H9 (cell line): ENCODE measurements at regions not wholly inside any gene's neighbourhood (a gene's known extent, or its start where the extent isn't known, plus 50 kb on each side); places are given as distances from the start of the nearest gene placed in this dataset.

ENCODE experiments used
- DNase-seq: peaks from one replicate; pipeline ENCODE4 v3.0.0-alpha.2; 2017
- H2AFZ ChIP-seq: one replicate; pipeline ENCODE4 v1.6.1; 2013; ENCODE audit warnings: mild to moderate bottlenecking, low read length, control low read depth, moderate library complexity
- H2AK5ac ChIP-seq: 2 replicates; pipeline ENCODE4 v1.6.1; 2013; ENCODE audit warnings: low read length, control low read depth, mixed read lengths; ENCODE audit not compliant: insufficient read length
- H2BK120ac ChIP-seq: one replicate; pipeline ENCODE4 v1.6.1; 2013; ENCODE audit warnings: low read depth, mild to moderate bottlenecking, low read length, control low read depth, inconsistent platforms; ENCODE audit not compliant: poor library complexity, severe bottlenecking
- H2BK12ac ChIP-seq: 2 replicates; pipeline ENCODE4 v1.6.1; 2013; ENCODE audit warnings: low read length, control low read depth, mixed read lengths, low read depth; ENCODE audit not compliant: insufficient read length
- H2BK15ac ChIP-seq: 2 replicates; pipeline ENCODE4 v1.6.1; 2013; ENCODE audit warnings: low read depth, low read length, control low read depth
- H2BK20ac ChIP-seq: one replicate; pipeline ENCODE4 v1.6.1; 2013; ENCODE audit warnings: low read depth, mild to moderate bottlenecking, low read length, control low read depth, inconsistent platforms; ENCODE audit not compliant: poor library complexity, severe bottlenecking
- H2BK5ac ChIP-seq: 2 replicates; pipeline ENCODE4 v1.6.1; 2013; ENCODE audit warnings: low read length, control low read depth, mixed read lengths; ENCODE audit not compliant: insufficient read length
- H3K14ac ChIP-seq: 2 replicates; pipeline ENCODE4 v1.6.1; 2013; ENCODE audit warnings: low read length, control low read depth; ENCODE audit not compliant: insufficient read depth
- H3K18ac ChIP-seq: 2 replicates; pipeline ENCODE4 v1.6.1; 2013; ENCODE audit warnings: low read depth, mild to moderate bottlenecking, mixed read lengths, low read length, control low read depth; ENCODE audit not compliant: insufficient read length
- H3K23ac ChIP-seq: 2 replicates; pipeline ENCODE4 v1.6.1; 2013; ENCODE audit warnings: low read length, control low read depth, mixed read lengths, low read depth; ENCODE audit not compliant: insufficient read length
- H3K23me2 ChIP-seq: 2 replicates; pipeline ENCODE4 v1.6.1; 2013; ENCODE audit warnings: low read depth, mild to moderate bottlenecking, mixed read lengths, low read length, control low read depth; ENCODE audit not compliant: insufficient read length, poor library complexity, severe bottlenecking
- H3K27ac ChIP-seq: 2 replicates; pipeline ENCODE4 v1.5.1; 2013; ENCODE audit warnings: low read length, control low read depth, mixed read lengths, low read depth; ENCODE audit not compliant: insufficient read length
- H3K27me3 ChIP-seq: 2 replicates; pipeline ENCODE4 v1.6.1; 2013; ENCODE audit warnings: low read length, control low read depth, inconsistent platforms; ENCODE audit not compliant: insufficient read depth
- H3K4ac ChIP-seq: 2 replicates; pipeline ENCODE4 v1.6.1; 2013; ENCODE audit warnings: low read depth, mild to moderate bottlenecking, control low read depth, inconsistent platforms, low read length, moderate library complexity
- H3K4me1 ChIP-seq: 2 replicates; pipeline ENCODE4 v1.6.1; 2013; ENCODE audit warnings: low read length, control low read depth, inconsistent platforms; ENCODE audit not compliant: insufficient read depth
- H3K4me2 ChIP-seq: 2 replicates; pipeline ENCODE4 v1.6.1; 2013; ENCODE audit warnings: low read length, control low read depth, mixed read lengths; ENCODE audit not compliant: insufficient read length, insufficient read depth
- H3K56ac ChIP-seq: 2 replicates; pipeline ENCODE4 v1.6.1; 2013; ENCODE audit warnings: low read depth, mild to moderate bottlenecking, mixed read lengths, low read length, control low read depth; ENCODE audit not compliant: insufficient read length
- H3K79me1 ChIP-seq: 2 replicates; pipeline ENCODE4 v1.6.1; 2013; ENCODE audit warnings: low read depth, mild to moderate bottlenecking, moderate library complexity, low read length, control low read depth, inconsistent platforms; ENCODE audit not compliant: insufficient read depth, poor library complexity, severe bottlenecking
- H3K79me2 ChIP-seq: 2 replicates; pipeline ENCODE4 v1.6.1; 2013; ENCODE audit warnings: low read length, control low read depth, inconsistent platforms; ENCODE audit not compliant: insufficient read depth
- H3K9ac ChIP-seq: 2 replicates; pipeline ENCODE4 v1.6.1; 2013; ENCODE audit warnings: low read length, control low read depth, mixed read lengths; ENCODE audit not compliant: insufficient read length; ENCODE audit errors: extremely low read depth
- H3K9me3 ChIP-seq: one replicate; pipeline ENCODE4 v1.6.1; 2013; ENCODE audit warnings: low read depth, low read length, inconsistent platforms; ENCODE audit not compliant: control insufficient read depth
- H3T11ph ChIP-seq: one replicate; pipeline ENCODE4 v1.6.1; 2013; ENCODE audit warnings: mild to moderate bottlenecking, low read length, control low read depth, inconsistent platforms
- H4K20me1 ChIP-seq: one replicate; pipeline ENCODE4 v1.6.1; 2013; ENCODE audit not compliant: control insufficient read depth, insufficient read length, insufficient read depth
- H4K5ac ChIP-seq: 2 replicates; pipeline ENCODE4 v1.6.1; 2013; ENCODE audit warnings: low read depth, mild to moderate bottlenecking, mixed read lengths, low read length, control low read depth; ENCODE audit not compliant: insufficient read length
- H4K8ac ChIP-seq: replicated peaks from 2 replicates; pipeline ENCODE4 v1.6.1; 2013; ENCODE audit warnings: low read length, control low read depth, mixed read lengths, low read depth; ENCODE audit not compliant: insufficient read length
- H4K91ac ChIP-seq: 2 replicates; pipeline ENCODE4 v1.6.1; 2013; ENCODE audit warnings: low read depth, mild to moderate bottlenecking, moderate library complexity, mixed read lengths, low read length, control low read depth; ENCODE audit not compliant: insufficient read length
- H3K27ac Mint-ChIP-seq, 3 experiments: 2 replicates in 2 of 3; 3 replicates in 1 of 3; pipeline ENCODE4 v1.8.0; 2020 to 2021; ENCODE audit warnings: mixed read lengths in 3 of 3, mild to moderate bottlenecking in 1 of 3, moderate library complexity in 1 of 3
- H3K27me3 Mint-ChIP-seq: 2 replicates; pipeline ENCODE4 v1.8.0; 2021; ENCODE audit warnings: low read depth, mild to moderate bottlenecking, moderate library complexity, mixed read lengths
- H3K36me3 Mint-ChIP-seq, 3 experiments: 2 replicates in 2 of 3; 3 replicates in 1 of 3; pipeline ENCODE4 v1.8.0; 2020 to 2021; ENCODE audit warnings: low read depth in 3 of 3, mixed read lengths in 3 of 3; ENCODE audit not compliant: insufficient read depth in 1 of 3
- H3K4me1 Mint-ChIP-seq, 2 experiments: 2 replicates each; pipeline ENCODE4 v1.8.0; 2020; ENCODE audit warnings: mixed read lengths in 2 of 2
- H3K4me3 Mint-ChIP-seq, 2 experiments: 2 replicates in 1 of 2; 3 replicates in 1 of 2; pipeline ENCODE4 v1.8.0; 2020 to 2021; ENCODE audit warnings: mild to moderate bottlenecking in 2 of 2, mixed read lengths in 2 of 2, moderate library complexity in 1 of 2
- H3K9me3 Mint-ChIP-seq, 2 experiments: 2 replicates in 1 of 2; 3 replicates in 1 of 2; pipeline ENCODE4 v1.8.0; 2020; ENCODE audit warnings: mild to moderate bottlenecking in 2 of 2, mixed read lengths in 2 of 2, moderate library complexity in 1 of 2
- WGBS: extraction: QIAGEN DNeasy Blood & Tissue Kit; methylation state at CpG from one replicate; pipeline ENCODE4 v1.1.7; 2013; ENCODE audit warnings: missing lambda C conversion rate, low lambda C conversion rate, mixed read lengths; ENCODE audit not compliant: insufficient read length; ENCODE audit errors: extremely low coverage; 5-methylcytosine and 5-hydroxymethylcytosine counted together
- TF ChIP-seq, protein P1 (sequence below): fragments of 200-600 bp; sonication (generic); conservative IDR thresholded peaks from 3 replicates; pipeline ENCODE4 v1.8.0; 2021; ENCODE audit warnings: antibody characterized with exemption, mild to moderate bottlenecking

DNA sequence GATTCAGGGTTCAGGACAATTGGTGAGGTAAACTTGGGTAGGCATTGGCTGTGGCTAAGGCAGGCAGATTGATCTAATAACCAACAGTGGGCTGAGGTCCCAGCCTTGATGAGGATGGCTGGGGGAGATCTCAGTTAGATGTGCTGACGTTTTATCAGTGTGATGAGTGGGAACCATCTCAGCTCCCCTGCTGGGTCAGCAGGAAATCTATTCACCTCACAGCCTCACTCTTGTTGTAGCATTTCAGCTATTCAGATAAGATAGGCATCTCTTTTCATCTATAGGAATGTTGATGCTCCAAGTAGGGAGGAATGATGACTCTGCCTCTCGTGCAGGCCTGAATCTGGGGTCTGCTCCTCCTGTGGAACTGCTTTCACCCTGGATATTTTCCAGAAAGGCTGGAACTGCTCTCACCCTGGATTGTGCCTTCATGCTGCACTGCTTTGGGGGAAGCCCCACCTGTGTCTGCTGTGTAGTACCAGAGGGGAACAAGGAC lies 973.7 kb downstream of the NSUN3 start:
- no peak overlapping the region for H3K4ac ChIP-seq
- no peaks in the 10 kb centered on the region for H3K79me1 ChIP-seq
- H2BK20ac ChIP-seq, result no peak overlapping the region
- H4K5ac ChIP-seq, result no peak overlapping the region
- no peaks in the 10 kb centered on the region for H3K27me3 ChIP-seq
- H3K9ac ChIP-seq, result no peak overlapping the region
- no peak overlapping the region for H2BK15ac ChIP-seq
- H4K91ac ChIP-seq, result no peak overlapping the region
- no peak overlapping the region for H3K18ac ChIP-seq
- H4K20me1 ChIP-seq, result no peaks in the 10 kb centered on the region
- no peaks in the 10 kb centered on the region for H3K79me2 ChIP-seq
- no peak overlapping the region for H3T11ph ChIP-seq
- no peak overlapping the region for H3K4me2 ChIP-seq
- H2BK120ac ChIP-seq, result no peak overlapping the region
- H3K14ac ChIP-seq, result no peak overlapping the region
- Mint-ChIP-seq H3K4me1 (peaks cover 8 to 9% of the 10 kb centered on the region in 2 experiments), H3K9me3 (peaks cover 0 to 2% of the 10 kb centered on the region in 2 experiments; a peak in 3 of 5 replicates), H3K36me3 (peaks cover 0 to 6% (median 0%) of the 10 kb centered on the region in 3 experiments; a peak in 2 of 7 replicates), H3K4me3 (no peak overlapping the region), H3K27me3 (no peaks in the 10 kb centered on the region), H3K27ac (no peak overlapping the region)
- H2AK5ac ChIP-seq, result no peak overlapping the region
- DNase-seq, result no peak
- TF ChIP-seq, protein P1, sequence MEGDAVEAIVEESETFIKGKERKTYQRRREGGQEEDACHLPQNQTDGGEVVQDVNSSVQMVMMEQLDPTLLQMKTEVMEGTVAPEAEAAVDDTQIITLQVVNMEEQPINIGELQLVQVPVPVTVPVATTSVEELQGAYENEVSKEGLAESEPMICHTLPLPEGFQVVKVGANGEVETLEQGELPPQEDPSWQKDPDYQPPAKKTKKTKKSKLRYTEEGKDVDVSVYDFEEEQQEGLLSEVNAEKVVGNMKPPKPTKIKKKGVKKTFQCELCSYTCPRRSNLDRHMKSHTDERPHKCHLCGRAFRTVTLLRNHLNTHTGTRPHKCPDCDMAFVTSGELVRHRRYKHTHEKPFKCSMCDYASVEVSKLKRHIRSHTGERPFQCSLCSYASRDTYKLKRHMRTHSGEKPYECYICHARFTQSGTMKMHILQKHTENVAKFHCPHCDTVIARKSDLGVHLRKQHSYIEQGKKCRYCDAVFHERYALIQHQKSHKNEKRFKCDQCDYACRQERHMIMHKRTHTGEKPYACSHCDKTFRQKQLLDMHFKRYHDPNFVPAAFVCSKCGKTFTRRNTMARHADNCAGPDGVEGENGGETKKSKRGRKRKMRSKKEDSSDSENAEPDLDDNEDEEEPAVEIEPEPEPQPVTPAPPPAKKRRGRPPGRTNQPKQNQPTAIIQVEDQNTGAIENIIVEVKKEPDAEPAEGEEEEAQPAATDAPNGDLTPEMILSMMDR, result no peak
- H2BK5ac ChIP-seq, result no peak overlapping the region
- no peak overlapping the region for H2AFZ ChIP-seq
- no peak overlapping the region for H3K56ac ChIP-seq
- no CpG with 5 or more reads among the region's 2 CpGs for WGBS
- H4K8ac ChIP-seq, result no peak overlapping the region
- no peak overlapping the region for H2BK12ac ChIP-seq
- H3K23ac ChIP-seq, result no peak overlapping the region
- no peaks in the 10 kb centered on the region for H3K23me2 ChIP-seq
- H3K27ac ChIP-seq, result no peak overlapping the region
- H3K4me1 ChIP-seq, result no peaks in the 10 kb centered on the region; the same call in 1 of the 2 replicates
- H3K9me3 ChIP-seq, result no peaks in the 10 kb centered on the region
